ENCODE measurements at regions not wholly inside any gene's neighbourhood (a gene's known extent, or its start where the extent isn't known, plus 50 kb on each side); places are given as distances from the start of the nearest gene placed in this dataset.

DNA sequence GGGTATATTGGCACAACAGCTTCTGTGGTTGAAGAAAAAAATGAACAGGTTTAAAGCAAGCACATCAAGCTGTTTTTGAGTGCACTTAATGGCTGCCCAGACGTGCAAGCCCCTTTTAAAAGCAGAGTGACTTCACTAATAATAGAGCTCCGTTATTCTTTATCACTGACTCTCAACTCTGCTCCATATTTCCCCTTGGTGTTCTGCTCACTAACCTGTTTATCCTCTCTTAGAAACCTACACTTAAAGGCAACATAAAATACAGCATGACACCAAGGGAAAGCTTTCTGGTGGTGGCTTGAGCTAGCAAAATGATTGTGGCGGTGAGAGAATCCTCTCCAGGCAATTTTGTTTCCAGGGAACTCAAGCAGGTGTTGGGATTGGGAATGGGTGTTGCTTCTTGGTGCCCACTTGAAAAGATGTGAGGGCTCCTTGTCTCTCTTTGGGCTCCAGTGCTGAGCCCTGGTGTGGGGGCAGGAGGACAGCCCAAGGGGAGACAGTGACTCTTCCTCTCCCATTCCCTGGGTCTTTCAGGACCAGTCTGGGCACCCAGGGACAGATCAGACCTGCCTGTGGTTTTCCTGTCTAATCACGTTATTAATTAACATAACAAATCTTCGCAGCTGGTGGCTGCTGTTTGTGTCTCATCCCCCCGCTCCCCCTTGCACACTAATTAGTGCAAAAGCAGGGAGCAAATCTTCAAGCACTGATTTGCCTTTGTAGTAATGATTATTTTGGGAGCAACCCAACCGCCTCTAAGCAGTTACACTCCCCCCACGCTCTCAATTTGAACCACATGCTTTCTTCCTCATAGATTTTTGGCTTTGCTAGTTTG, 289.4 kb upstream of the CXCR4 start:
- Mint-ChIP-seq H3K27me3 (ENCODE audit: low read depth) (peaks cover 77% of the 10 kb centered on the region), H3K36me3 (no peaks in the 10 kb centered on the region), H3K4me1 (no peaks in the 10 kb centered on the region), H3K9me3 (no peaks in the 10 kb centered on the region), H3K4me3 (no peak overlapping the region), H3K27ac (no peak overlapping the region)
- no peak for DNase-seq (ENCODE audit: low spot score in 2 of 2, unreplicated experiment in 2 of 2)
- TF ChIP-seq, protein P1, sequence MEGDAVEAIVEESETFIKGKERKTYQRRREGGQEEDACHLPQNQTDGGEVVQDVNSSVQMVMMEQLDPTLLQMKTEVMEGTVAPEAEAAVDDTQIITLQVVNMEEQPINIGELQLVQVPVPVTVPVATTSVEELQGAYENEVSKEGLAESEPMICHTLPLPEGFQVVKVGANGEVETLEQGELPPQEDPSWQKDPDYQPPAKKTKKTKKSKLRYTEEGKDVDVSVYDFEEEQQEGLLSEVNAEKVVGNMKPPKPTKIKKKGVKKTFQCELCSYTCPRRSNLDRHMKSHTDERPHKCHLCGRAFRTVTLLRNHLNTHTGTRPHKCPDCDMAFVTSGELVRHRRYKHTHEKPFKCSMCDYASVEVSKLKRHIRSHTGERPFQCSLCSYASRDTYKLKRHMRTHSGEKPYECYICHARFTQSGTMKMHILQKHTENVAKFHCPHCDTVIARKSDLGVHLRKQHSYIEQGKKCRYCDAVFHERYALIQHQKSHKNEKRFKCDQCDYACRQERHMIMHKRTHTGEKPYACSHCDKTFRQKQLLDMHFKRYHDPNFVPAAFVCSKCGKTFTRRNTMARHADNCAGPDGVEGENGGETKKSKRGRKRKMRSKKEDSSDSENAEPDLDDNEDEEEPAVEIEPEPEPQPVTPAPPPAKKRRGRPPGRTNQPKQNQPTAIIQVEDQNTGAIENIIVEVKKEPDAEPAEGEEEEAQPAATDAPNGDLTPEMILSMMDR (IDR thresholded peaks at IDR 0.05; ENCODE audit: unreplicated experiment), result no peak

DNA sequence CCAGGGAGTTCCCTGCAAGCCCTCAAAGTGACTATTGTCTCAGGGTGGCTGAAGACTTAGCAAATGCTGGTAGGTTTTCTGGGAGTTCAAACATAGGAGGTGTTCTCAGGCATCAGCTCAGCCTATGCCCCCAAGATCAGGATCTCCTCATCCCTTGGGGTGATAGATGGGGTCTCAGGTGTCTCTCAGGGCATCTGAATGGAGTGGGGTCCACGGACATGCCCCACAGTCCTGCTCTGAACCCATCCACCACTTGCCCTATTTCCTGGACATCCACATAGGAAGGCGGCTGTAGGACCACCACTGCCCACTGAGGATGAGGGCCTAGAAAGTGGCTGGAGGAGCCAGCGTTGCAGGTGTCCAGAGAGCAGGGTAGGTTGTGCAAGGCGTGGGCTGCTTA, 287.0 kb upstream of the CXCR4 start:
- Mint-ChIP-seq H3K27me3 (ENCODE audit: low read depth) (peaks cover 76% of the 10 kb centered on the region), H3K27ac (no peak overlapping the region), H3K36me3 (no peaks in the 10 kb centered on the region), H3K4me1 (no peaks in the 10 kb centered on the region), H3K4me3 (no peak overlapping the region), H3K9me3 (no peaks in the 10 kb centered on the region)
- TF ChIP-seq, protein P1 (IDR thresholded peaks at IDR 0.05; ENCODE audit: unreplicated experiment), result no peak
- no peak for DNase-seq (ENCODE audit: low spot score in 2 of 2, unreplicated experiment in 2 of 2)

DNA sequence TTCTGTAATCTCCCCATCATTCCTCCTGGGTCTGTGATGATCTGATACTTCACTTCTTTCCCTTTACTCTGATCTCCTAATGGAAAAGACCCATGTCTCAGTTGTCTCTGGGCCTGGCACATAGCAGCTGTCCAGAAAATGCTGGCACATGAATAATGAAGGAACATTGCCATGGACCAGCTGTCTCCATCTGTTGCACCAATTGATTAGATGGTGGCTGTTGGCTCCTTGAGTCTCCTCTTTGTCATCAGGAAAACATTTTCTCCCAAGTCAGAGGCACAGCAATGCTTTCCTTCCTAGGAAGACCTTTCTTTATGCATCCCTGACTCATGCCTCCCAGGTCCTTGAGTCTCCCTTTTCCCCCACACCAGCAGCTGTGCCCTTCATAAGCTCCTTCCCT, 286.2 kb upstream of the CXCR4 start:
- DNase-seq (ENCODE audit: low spot score in 2 of 2, unreplicated experiment in 2 of 2), result no peak
- no peak overlapping the region for H3K27ac Mint-ChIP-seq
- H3K9me3 Mint-ChIP-seq, result no peaks in the 10 kb centered on the region
- no peaks in the 10 kb centered on the region for H3K36me3 Mint-ChIP-seq
- H3K27me3 Mint-ChIP-seq (ENCODE audit: low read depth), result peaks cover 72% of the 10 kb centered on the region
- H3K4me1 Mint-ChIP-seq, result no peaks in the 10 kb centered on the region
- no peak overlapping the region for H3K4me3 Mint-ChIP-seq
- TF ChIP-seq, protein P1 (IDR thresholded peaks at IDR 0.05; ENCODE audit: unreplicated experiment), result no peak

DNA sequence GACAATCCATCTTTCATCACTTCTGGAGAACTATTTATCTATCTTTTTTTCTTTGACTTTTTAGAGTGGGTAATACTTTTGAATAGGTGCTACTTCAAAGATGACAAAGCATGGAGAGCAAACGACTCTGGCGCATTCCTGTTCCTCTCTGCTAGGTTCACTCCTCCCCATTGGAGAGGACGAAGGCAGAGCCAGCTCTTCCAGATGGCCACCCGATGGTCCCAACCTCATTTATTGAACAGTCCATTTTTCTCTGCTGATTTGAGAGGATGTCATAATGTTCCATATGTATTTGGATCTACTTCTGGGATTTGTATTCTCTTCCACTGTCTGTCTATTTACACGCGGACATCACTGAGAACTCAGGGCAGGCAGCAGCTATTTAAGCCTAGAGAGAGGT, 284.3 kb upstream of the CXCR4 start:
- no peaks in the 10 kb centered on the region for H3K9me3 Mint-ChIP-seq
- no peak overlapping the region for H3K4me3 Mint-ChIP-seq
- TF ChIP-seq, protein P1 (IDR thresholded peaks at IDR 0.05; ENCODE audit: unreplicated experiment), result no peak

GRCh38 chr2:136399667-136400289, 281.8 kb upstream of the CXCR4 start:
- Mint-ChIP-seq H3K9me3 (no peaks in the 10 kb centered on the region), H3K4me3 (no peak overlapping the region), H3K27me3 (ENCODE audit: low read depth) (peaks cover 51% of the 10 kb centered on the region), H3K27ac (no peak overlapping the region), H3K4me1 (no peaks in the 10 kb centered on the region), H3K36me3 (no peaks in the 10 kb centered on the region)
- TF ChIP-seq, protein P1 (IDR thresholded peaks at IDR 0.05; ENCODE audit: unreplicated experiment), result no peak
- no peak for DNase-seq (ENCODE audit: low spot score in 2 of 2, unreplicated experiment in 2 of 2)

More for the DNA sequence above, 284.3 kb upstream of the CXCR4 start:
- no peak for DNase-seq (ENCODE audit: low spot score in 2 of 2, unreplicated experiment in 2 of 2)
- Mint-ChIP-seq H3K4me1 (no peaks in the 10 kb centered on the region), H3K27ac (no peak overlapping the region), H3K36me3 (no peaks in the 10 kb centered on the region), H3K27me3 (ENCODE audit: low read depth) (peaks cover 64% of the 10 kb centered on the region)

Data from mesothelial cell of epicardium (in vitro differentiated cells).